ENCODE measurements at regions not wholly inside any gene's neighbourhood (a gene's known extent, or its start where the extent isn't known, plus 50 kb on each side); places are given as distances from the start of the nearest gene placed in this dataset.

- CTCF ChIA-PET: no interaction called here
- no peak for DNase-seq (ENCODE audit: low spot score)
These were observed 62.1 kb upstream of the MYOCD start for GRCh38 chr17:12603566-12603965.

More at GRCh38 chr17:12603566-12603965, 62.1 kb upstream of the MYOCD start:
- POLR2A ChIA-PET: no interaction called here
- Mint-ChIP-seq H3K27ac (no peak overlapping the region), H3K4me1 (no peaks in the 10 kb centered on the region), H3K27me3 (ENCODE audit: low read depth) (no peaks in the 10 kb centered on the region), H3K9me3 (no peaks in the 10 kb centered on the region), H3K36me3 (no peaks in the 10 kb centered on the region), H3K4me3 (no peak overlapping the region)
- TF ChIP-seq MXD4 (CRISPR knock-in tag; IDR thresholded peaks at IDR 0.05; ENCODE audit: borderline replicate concordance): no peak
- TF ChIP-seq, protein P1, sequence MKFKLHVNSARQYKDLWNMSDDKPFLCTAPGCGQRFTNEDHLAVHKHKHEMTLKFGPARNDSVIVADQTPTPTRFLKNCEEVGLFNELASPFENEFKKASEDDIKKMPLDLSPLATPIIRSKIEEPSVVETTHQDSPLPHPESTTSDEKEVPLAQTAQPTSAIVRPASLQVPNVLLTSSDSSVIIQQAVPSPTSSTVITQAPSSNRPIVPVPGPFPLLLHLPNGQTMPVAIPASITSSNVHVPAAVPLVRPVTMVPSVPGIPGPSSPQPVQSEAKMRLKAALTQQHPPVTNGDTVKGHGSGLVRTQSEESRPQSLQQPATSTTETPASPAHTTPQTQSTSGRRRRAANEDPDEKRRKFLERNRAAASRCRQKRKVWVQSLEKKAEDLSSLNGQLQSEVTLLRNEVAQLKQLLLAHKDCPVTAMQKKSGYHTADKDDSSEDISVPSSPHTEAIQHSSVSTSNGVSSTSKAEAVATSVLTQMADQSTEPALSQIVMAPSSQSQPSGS (CRISPR knock-in tag; IDR thresholded peaks at IDR 0.05; ENCODE audit: borderline replicate concordance, low read depth): no peak
- TF ChIP-seq JAZF1 (CRISPR knock-in tag; IDR thresholded peaks at IDR 0.05): no peak
- TF ChIP-seq, protein P2, sequence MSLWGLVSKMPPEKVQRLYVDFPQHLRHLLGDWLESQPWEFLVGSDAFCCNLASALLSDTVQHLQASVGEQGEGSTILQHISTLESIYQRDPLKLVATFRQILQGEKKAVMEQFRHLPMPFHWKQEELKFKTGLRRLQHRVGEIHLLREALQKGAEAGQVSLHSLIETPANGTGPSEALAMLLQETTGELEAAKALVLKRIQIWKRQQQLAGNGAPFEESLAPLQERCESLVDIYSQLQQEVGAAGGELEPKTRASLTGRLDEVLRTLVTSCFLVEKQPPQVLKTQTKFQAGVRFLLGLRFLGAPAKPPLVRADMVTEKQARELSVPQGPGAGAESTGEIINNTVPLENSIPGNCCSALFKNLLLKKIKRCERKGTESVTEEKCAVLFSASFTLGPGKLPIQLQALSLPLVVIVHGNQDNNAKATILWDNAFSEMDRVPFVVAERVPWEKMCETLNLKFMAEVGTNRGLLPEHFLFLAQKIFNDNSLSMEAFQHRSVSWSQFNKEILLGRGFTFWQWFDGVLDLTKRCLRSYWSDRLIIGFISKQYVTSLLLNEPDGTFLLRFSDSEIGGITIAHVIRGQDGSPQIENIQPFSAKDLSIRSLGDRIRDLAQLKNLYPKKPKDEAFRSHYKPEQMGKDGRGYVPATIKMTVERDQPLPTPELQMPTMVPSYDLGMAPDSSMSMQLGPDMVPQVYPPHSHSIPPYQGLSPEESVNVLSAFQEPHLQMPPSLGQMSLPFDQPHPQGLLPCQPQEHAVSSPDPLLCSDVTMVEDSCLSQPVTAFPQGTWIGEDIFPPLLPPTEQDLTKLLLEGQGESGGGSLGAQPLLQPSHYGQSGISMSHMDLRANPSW (CRISPR knock-in tag; conservative IDR thresholded peaks at IDR 0.05; ENCODE audit: low read depth): no peak
- TF ChIP-seq USF2 (CRISPR knock-in tag; IDR thresholded peaks at IDR 0.05): no peak
- no peak for TF ChIP-seq ATF1 (CRISPR knock-in tag; IDR thresholded peaks at IDR 0.05)
- TF ChIP-seq NR1H2 (CRISPR knock-in tag; IDR thresholded peaks at IDR 0.05): no peak
- TF ChIP-seq E2F4 (CRISPR knock-in tag; IDR thresholded peaks at IDR 0.05; ENCODE audit: borderline replicate concordance, low read depth): no peak
- no peak for TF ChIP-seq ZBTB21 (CRISPR knock-in tag; IDR thresholded peaks at IDR 0.05; ENCODE audit: borderline replicate concordance)
- no peak for TF ChIP-seq ATF6 (CRISPR knock-in tag; IDR thresholded peaks at IDR 0.05)
- TF ChIP-seq PRDM15 (CRISPR knock-in tag; IDR thresholded peaks at IDR 0.05): no peak
- TF ChIP-seq FOXP4 (CRISPR knock-in tag; IDR thresholded peaks at IDR 0.05): no peak
- no peak for TF ChIP-seq ZSCAN18 (CRISPR knock-in tag; IDR thresholded peaks at IDR 0.05)
- no peak for ATAC-seq

Data from WTC11 (cell line).